ENCODE measurements at regions not wholly inside any gene's neighbourhood (a gene's known extent, or its start where the extent isn't known, plus 50 kb on each side); places are given as distances from the start of the nearest gene placed in this dataset.

GRCh38 chr3:159559771-159560170, 428.9 kb upstream of the IL12A start:
- no peak for DNase-seq
- H3K4me1 ChIP-seq (ENCODE audit: control insufficient read depth, insufficient read depth, low read length) = no peaks in the 10 kb centered on the region
- whole genome bisulfite sequencing (ENCODE audit: insufficient coverage) = no CpG with 5 or more reads among the region's 1 CpG
- peak overlapping the region; percentile 13 for H3K27ac ChIP-seq (ENCODE audit: low read length)
- no peaks in the 10 kb centered on the region for H3K27me3 ChIP-seq (ENCODE audit: control insufficient read depth, insufficient read depth, low read length)
- H3K4me3 ChIP-seq (ENCODE audit: low read length) = no peak overlapping the region
- no peaks in the 10 kb centered on the region for H3K36me3 ChIP-seq (ENCODE audit: control insufficient read depth, insufficient read depth, low read length)
- H3K9me3 ChIP-seq (replicated peaks; ENCODE audit: control insufficient read depth, low read depth, low read length) = no peaks in the 10 kb centered on the region

- H3K4me1 ChIP-seq (ENCODE audit: control insufficient read depth, insufficient read depth, low read length) = no peaks in the 10 kb centered on the region
- WGBS (ENCODE audit: insufficient coverage) = 65% methylated on average over 4 of the region's 8 CpGs
- H3K9me3 ChIP-seq (replicated peaks; ENCODE audit: control insufficient read depth, low read depth, low read length) = no peaks in the 10 kb centered on the region
- H3K4me3 ChIP-seq (ENCODE audit: low read length) = no peak overlapping the region
- H3K36me3 ChIP-seq (ENCODE audit: control insufficient read depth, insufficient read depth, low read length) = no peaks in the 10 kb centered on the region
- peak overlapping the region; percentile 13 for H3K27ac ChIP-seq (ENCODE audit: low read length)
- H3K27me3 ChIP-seq (ENCODE audit: control insufficient read depth, insufficient read depth, low read length) = no peaks in the 10 kb centered on the region
- DNase-seq = no peak
Measured at GRCh38 chr3:159560214-159560979, 428.2 kb upstream of the IL12A start.

- H3K27me3 ChIP-seq (ENCODE audit: control insufficient read depth, insufficient read depth, low read length) = no peaks in the 10 kb centered on the region
- H3K9me3 ChIP-seq (replicated peaks; ENCODE audit: control insufficient read depth, low read depth, low read length) = no peaks in the 10 kb centered on the region
- H3K27ac ChIP-seq (ENCODE audit: low read length) = no peak overlapping the region
- no peaks in the 10 kb centered on the region for H3K4me1 ChIP-seq (ENCODE audit: control insufficient read depth, insufficient read depth, low read length)
- no peak for DNase-seq
- WGBS (ENCODE audit: insufficient coverage) = no CpG with 5 or more reads among the region's 1 CpG
- no peaks in the 10 kb centered on the region for H3K36me3 ChIP-seq (ENCODE audit: control insufficient read depth, insufficient read depth, low read length)
- no peak overlapping the region for H3K4me3 ChIP-seq (ENCODE audit: low read length)
Measured at GRCh38 chr3:159565313-159565712, 423.3 kb upstream of the IL12A start.

GRCh38 chr3:159583662-159584061, 405.0 kb upstream of the IL12A start:
- DNase-seq = no peak
- H3K27me3 ChIP-seq (ENCODE audit: control insufficient read depth, insufficient read depth, low read length) = no peaks in the 10 kb centered on the region
- no peaks in the 10 kb centered on the region for H3K9me3 ChIP-seq (replicated peaks; ENCODE audit: control insufficient read depth, low read depth, low read length)
- no peak overlapping the region for H3K27ac ChIP-seq (ENCODE audit: low read length)
- WGBS (ENCODE audit: insufficient coverage) = 35% methylated on average over 2 of the region's 3 CpGs
- H3K4me1 ChIP-seq (ENCODE audit: control insufficient read depth, insufficient read depth, low read length) = no peaks in the 10 kb centered on the region
- no peak overlapping the region for H3K4me3 ChIP-seq (ENCODE audit: low read length)
- no peaks in the 10 kb centered on the region for H3K36me3 ChIP-seq (ENCODE audit: control insufficient read depth, insufficient read depth, low read length)

GRCh38 chr3:159584421-159584820, 404.2 kb upstream of the IL12A start:
- Histone ChIP-seq H3K27ac (ENCODE audit: low read length) (no peak overlapping the region), H3K36me3 (ENCODE audit: control insufficient read depth, insufficient read depth, low read length) (no peaks in the 10 kb centered on the region), H3K4me1 (ENCODE audit: control insufficient read depth, insufficient read depth, low read length) (no peaks in the 10 kb centered on the region), H3K27me3 (ENCODE audit: control insufficient read depth, insufficient read depth, low read length) (no peaks in the 10 kb centered on the region), H3K9me3 (replicated peaks; ENCODE audit: control insufficient read depth, low read depth, low read length) (no peaks in the 10 kb centered on the region), H3K4me3 (ENCODE audit: low read length) (no peak overlapping the region)
- WGBS (ENCODE audit: insufficient coverage) = 57% methylated on average over 1 of the region's 3 CpGs
- no peak for DNase-seq

- WGBS (ENCODE audit: insufficient coverage) = 14% methylated on average over 1 of the region's 5 CpGs
- peak; percentile 16 for DNase-seq
- no peaks in the 10 kb centered on the region for H3K9me3 ChIP-seq (replicated peaks; ENCODE audit: control insufficient read depth, low read depth, low read length)
- H3K27me3 ChIP-seq (ENCODE audit: control insufficient read depth, insufficient read depth, low read length) = no peaks in the 10 kb centered on the region
- no peaks in the 10 kb centered on the region for H3K36me3 ChIP-seq (ENCODE audit: control insufficient read depth, insufficient read depth, low read length)
- H3K4me3 ChIP-seq (ENCODE audit: low read length) = no peak overlapping the region
- no peak overlapping the region for H3K27ac ChIP-seq (ENCODE audit: low read length)
- no peaks in the 10 kb centered on the region for H3K4me1 ChIP-seq (ENCODE audit: control insufficient read depth, insufficient read depth, low read length)
Measured at GRCh38 chr3:159586571-159587202, 401.9 kb upstream of the IL12A start.

- H3K27me3 ChIP-seq (ENCODE audit: control insufficient read depth, insufficient read depth, low read length) = no peaks in the 10 kb centered on the region
- H3K4me3 ChIP-seq (ENCODE audit: low read length) = no peak overlapping the region
- no peaks in the 10 kb centered on the region for H3K36me3 ChIP-seq (ENCODE audit: control insufficient read depth, insufficient read depth, low read length)
- H3K4me1 ChIP-seq (ENCODE audit: control insufficient read depth, insufficient read depth, low read length) = no peaks in the 10 kb centered on the region
- WGBS (ENCODE audit: insufficient coverage) = 43% methylated on average over 1 of the region's 3 CpGs
- peak; percentile 35 for DNase-seq
- H3K9me3 ChIP-seq (replicated peaks; ENCODE audit: control insufficient read depth, low read depth, low read length) = no peaks in the 10 kb centered on the region
- H3K27ac ChIP-seq (ENCODE audit: low read length) = peak overlapping the region; percentile 31
Measured at GRCh38 chr3:159593927-159594605, 394.6 kb upstream of the IL12A start.

- Histone ChIP-seq H3K36me3 (ENCODE audit: control insufficient read depth, insufficient read depth, low read length) (no peaks in the 10 kb centered on the region), H3K27me3 (ENCODE audit: control insufficient read depth, insufficient read depth, low read length) (no peaks in the 10 kb centered on the region), H3K4me1 (ENCODE audit: control insufficient read depth, insufficient read depth, low read length) (no peaks in the 10 kb centered on the region), H3K4me3 (ENCODE audit: low read length) (no peak overlapping the region), H3K27ac (ENCODE audit: low read length) (no peak overlapping the region), H3K9me3 (replicated peaks; ENCODE audit: control insufficient read depth, low read depth, low read length) (peaks cover 16% of the 10 kb centered on the region)
- DNase-seq = no peak
Measured at GRCh38 chr3:159600291-159600690, 388.3 kb upstream of the IL12A start.

- Histone ChIP-seq H3K27ac (ENCODE audit: low read length) (no peak overlapping the region), H3K36me3 (ENCODE audit: control insufficient read depth, insufficient read depth, low read length) (no peaks in the 10 kb centered on the region), H3K27me3 (ENCODE audit: control insufficient read depth, insufficient read depth, low read length) (no peaks in the 10 kb centered on the region), H3K9me3 (replicated peaks; ENCODE audit: control insufficient read depth, low read depth, low read length) (peaks cover 16% of the 10 kb centered on the region), H3K4me1 (ENCODE audit: control insufficient read depth, insufficient read depth, low read length) (no peaks in the 10 kb centered on the region), H3K4me3 (ENCODE audit: low read length) (no peak overlapping the region)
- WGBS (ENCODE audit: insufficient coverage) = 18% methylated on average over 1 of the region's 5 CpGs
- no peak for DNase-seq
Measured at GRCh38 chr3:159604151-159604581, 384.5 kb upstream of the IL12A start.

GRCh38 chr3:159605101-159605500, 383.5 kb upstream of the IL12A start:
- Histone ChIP-seq H3K36me3 (ENCODE audit: control insufficient read depth, insufficient read depth, low read length) (no peaks in the 10 kb centered on the region), H3K27ac (ENCODE audit: low read length) (no peak overlapping the region), H3K27me3 (ENCODE audit: control insufficient read depth, insufficient read depth, low read length) (no peaks in the 10 kb centered on the region), H3K4me3 (ENCODE audit: low read length) (no peak overlapping the region), H3K9me3 (replicated peaks; ENCODE audit: control insufficient read depth, low read depth, low read length) (peaks cover 11% of the 10 kb centered on the region), H3K4me1 (ENCODE audit: control insufficient read depth, insufficient read depth, low read length) (no peaks in the 10 kb centered on the region)
- no CpG with 5 or more reads among the region's 3 CpGs for WGBS (ENCODE audit: insufficient coverage)
- no peak for DNase-seq

All from muscle of leg (tissue), 3 donors.